ENCODE measurements at regions not wholly inside any gene's neighbourhood (a gene's known extent, or its start where the extent isn't known, plus 50 kb on each side); places are given as distances from the start of the nearest gene placed in this dataset.
"Not testable (repeated sequence)": the region's sequence is repeated elsewhere in the genome, so short reads cannot be mapped to it uniquely, and the experiment has no call there.

GRCh38 chr12:126907900-126908764, 1358.8 kb upstream of the TMEM132C start:
- no peak for DNase-seq (ENCODE audit: low spot score)

GRCh38 chr12:126908765-126909142, 1358.2 kb upstream of the TMEM132C start:
- DNase-seq (ENCODE audit: low spot score) = no peak

- DNase-seq (ENCODE audit: low spot score) = no peak
Observed at GRCh38 chr12:126910570-126910969, 1356.4 kb upstream of the TMEM132C start.

- DNase-seq (ENCODE audit: low spot score) = no peak
Observed at GRCh38 chr12:126912111-126912510, 1354.9 kb upstream of the TMEM132C start.

GRCh38 chr12:126914170-126914793, 1352.7 kb upstream of the TMEM132C start:
- peak; percentile 31 for DNase-seq (ENCODE audit: low spot score)

- no peak for DNase-seq (ENCODE audit: low spot score)
Observed at GRCh38 chr12:126915309-126915708, 1351.7 kb upstream of the TMEM132C start.

GRCh38 chr12:126926023-126926594, 1340.9 kb upstream of the TMEM132C start:
- no peak for DNase-seq (ENCODE audit: low spot score)

- no peak for DNase-seq (ENCODE audit: low spot score)
Observed at GRCh38 chr12:126930234-126930633, 1336.7 kb upstream of the TMEM132C start.

GRCh38 chr12:126932156-126932555, 1334.8 kb upstream of the TMEM132C start:
- no peak for DNase-seq (ENCODE audit: low spot score)

GRCh38 chr12:126935435-126935834, 1331.5 kb upstream of the TMEM132C start:
- DNase-seq (ENCODE audit: low spot score) = no peak

- peak; percentile 74 for DNase-seq (ENCODE audit: low spot score)
Observed at GRCh38 chr12:126936181-126936851, 1330.7 kb upstream of the TMEM132C start.

- no peak for DNase-seq (ENCODE audit: low spot score)
Observed at GRCh38 chr12:126937431-126937830, 1329.5 kb upstream of the TMEM132C start.

- peak; percentile 1 for DNase-seq (ENCODE audit: low spot score)
Observed at GRCh38 chr12:126944684-126945083, 1322.3 kb upstream of the TMEM132C start.

GRCh38 chr12:126946958-126947357, 1320.0 kb upstream of the TMEM132C start:
- DNase-seq (ENCODE audit: low spot score) = not testable (repeated sequence)

- DNase-seq (ENCODE audit: low spot score) = no peak
Observed at GRCh38 chr12:126949558-126949957, 1317.4 kb upstream of the TMEM132C start.

GRCh38 chr12:126950266-126950665, 1316.7 kb upstream of the TMEM132C start:
- DNase-seq (ENCODE audit: low spot score) = no peak

- no peak for DNase-seq (ENCODE audit: low spot score)
Observed at GRCh38 chr12:126952096-126953007, 1314.6 kb upstream of the TMEM132C start.

GRCh38 chr12:126953365-126953889, 1313.5 kb upstream of the TMEM132C start:
- DNase-seq (ENCODE audit: low spot score) = no peak

GRCh38 chr12:126960221-126960620, 1306.7 kb upstream of the TMEM132C start:
- DNase-seq (ENCODE audit: low spot score) = no peak

- DNase-seq (ENCODE audit: low spot score) = no peak
Observed at GRCh38 chr12:126960709-126961108, 1306.3 kb upstream of the TMEM132C start.

GRCh38 chr12:126963825-126964224, 1303.1 kb upstream of the TMEM132C start:
- DNase-seq (ENCODE audit: low spot score) = no peak
